ENCODE measurements at regions not wholly inside any gene's neighbourhood (a gene's known extent, or its start where the extent isn't known, plus 50 kb on each side); places are given as distances from the start of the nearest gene placed in this dataset.
"Not testable (repeated sequence)": the region's sequence is repeated elsewhere in the genome, so short reads cannot be mapped to it uniquely, and the experiment has no call there.

- TF ChIP-seq EZH2phosphoT487 (IDR thresholded peaks at IDR 0.05; ENCODE audit: insufficient read depth, low read depth) (no peak), EZH2 (IDR thresholded peaks at IDR 0.05; ENCODE audit: insufficient read depth, poor library complexity, severe bottlenecking) (no peak)
- in situ Hi-C loops (cut with MboI) = no loop called here
- no peak overlapping the region for H3K9ac ChIP-seq
Measured at GRCh38 chr17:20702692-20703091, 123.2 kb downstream of the CDRT15L2 start.

GRCh38 chr17:20703781-20704180, 124.3 kb downstream of the CDRT15L2 start:
- Histone ChIP-seq H3K4me1 (ENCODE audit: insufficient read depth) (no peaks in the 10 kb centered on the region), H3K36me3 (ENCODE audit: low read depth) (no peaks in the 10 kb centered on the region), H3K4me2 (ENCODE audit: unreplicated experiment) (no peak overlapping the region), H3K9me2 (ENCODE audit: insufficient read depth) (no peaks in the 10 kb centered on the region), H3K9ac (no peak overlapping the region), H3K27ac (no peak overlapping the region), H4K20me1 (ENCODE audit: insufficient read depth) (no peaks in the 10 kb centered on the region), H3F3A (ENCODE audit: insufficient read depth) (no peaks in the 10 kb centered on the region), H3K4me3 (no peak overlapping the region), H3K27me3 (replicated peaks; ENCODE audit: insufficient read depth) (no peaks in the 10 kb centered on the region), H3K79me2 (ENCODE audit: insufficient read depth) (no peaks in the 10 kb centered on the region), H2AFZ (no peak overlapping the region), H3K9me3 (ENCODE audit: low read depth) (no peaks in the 10 kb centered on the region)
- DNase-seq = no peak
- in situ Hi-C loops (cut with MboI) = no loop called here
- TF ChIP-seq EZH2 (IDR thresholded peaks at IDR 0.05; ENCODE audit: insufficient read depth, poor library complexity, severe bottlenecking) = no peak
- no peak for TF ChIP-seq EZH2phosphoT487 (IDR thresholded peaks at IDR 0.05; ENCODE audit: insufficient read depth, low read depth)
- WGBS, 2 experiments (ENCODE audit: low coverage in 1 of 2, low lambda C conversion rate in 2 of 2, missing lambda C conversion rate in 2 of 2) = 13 to 18% methylated on average over 1 of the region's 1 CpG

More at GRCh38 chr17:20702692-20703091, 123.2 kb downstream of the CDRT15L2 start:
- no peaks in the 10 kb centered on the region for H3K9me3 ChIP-seq (ENCODE audit: low read depth)
- H3K4me1 ChIP-seq (ENCODE audit: insufficient read depth) = no peaks in the 10 kb centered on the region
- no peaks in the 10 kb centered on the region for H3K9me2 ChIP-seq (ENCODE audit: insufficient read depth)
- H3K79me2 ChIP-seq (ENCODE audit: insufficient read depth) = no peaks in the 10 kb centered on the region
- H3K27ac ChIP-seq = no peak overlapping the region
- no peak overlapping the region for H3K4me3 ChIP-seq
- 44 to 60% methylated on average over 4 of the region's 4 CpGs for WGBS, 2 experiments (ENCODE audit: low coverage in 1 of 2, low lambda C conversion rate in 2 of 2, missing lambda C conversion rate in 2 of 2)
- no peak overlapping the region for H2AFZ ChIP-seq
- H3K4me2 ChIP-seq (ENCODE audit: unreplicated experiment) = no peak overlapping the region
- H3K36me3 ChIP-seq (ENCODE audit: low read depth) = no peaks in the 10 kb centered on the region
- H4K20me1 ChIP-seq (ENCODE audit: insufficient read depth) = no peaks in the 10 kb centered on the region
- H3F3A ChIP-seq (ENCODE audit: insufficient read depth) = no peaks in the 10 kb centered on the region
- H3K27me3 ChIP-seq (replicated peaks; ENCODE audit: insufficient read depth) = no peaks in the 10 kb centered on the region
- no peak for DNase-seq

- not testable (repeated sequence) for DNase-seq; H3K36me3 ChIP-seq (ENCODE audit: low read depth); H3K27me3 ChIP-seq (replicated peaks; ENCODE audit: insufficient read depth)
Measured at GRCh38 chr17:20705186-20705585, 125.7 kb downstream of the CDRT15L2 start.

GRCh38 chr17:20706751-20707373, 127.3 kb downstream of the CDRT15L2 start:
- in situ Hi-C loops (cut with MboI) = no loop called here
- Histone ChIP-seq H3K4me2 (ENCODE audit: unreplicated experiment) (no peak overlapping the region), H3K36me3 (ENCODE audit: low read depth) (no peaks in the 10 kb centered on the region), H4K20me1 (ENCODE audit: insufficient read depth) (no peaks in the 10 kb centered on the region), H3K27me3 (replicated peaks; ENCODE audit: insufficient read depth) (no peaks in the 10 kb centered on the region), H3K79me2 (ENCODE audit: insufficient read depth) (no peaks in the 10 kb centered on the region), H3F3A (ENCODE audit: insufficient read depth) (no peaks in the 10 kb centered on the region), H3K4me1 (ENCODE audit: insufficient read depth) (no peaks in the 10 kb centered on the region), H3K9me2 (ENCODE audit: insufficient read depth) (no peaks in the 10 kb centered on the region), H3K9ac (no peak overlapping the region), H3K9me3 (ENCODE audit: low read depth) (no peaks in the 10 kb centered on the region), H3K4me3 (no peak overlapping the region), H3K27ac (no peak overlapping the region), H2AFZ (no peak overlapping the region)
- no peak for TF ChIP-seq EZH2phosphoT487 (IDR thresholded peaks at IDR 0.05; ENCODE audit: insufficient read depth, low read depth)
- TF ChIP-seq EZH2 (IDR thresholded peaks at IDR 0.05; ENCODE audit: insufficient read depth, poor library complexity, severe bottlenecking) = no peak
- 26 to 29% methylated on average over 16 of the region's 16 CpGs for WGBS, 2 experiments (ENCODE audit: low coverage in 1 of 2, low lambda C conversion rate in 2 of 2, missing lambda C conversion rate in 2 of 2)
- peak; percentile 2 for DNase-seq

More at GRCh38 chr17:20705186-20705585, 125.7 kb downstream of the CDRT15L2 start:
- H3K4me3 ChIP-seq; H3K9me3 ChIP-seq (ENCODE audit: low read depth); H3K4me2 ChIP-seq (ENCODE audit: unreplicated experiment); H3K79me2 ChIP-seq (ENCODE audit: insufficient read depth); H2AFZ ChIP-seq; in situ Hi-C loops (cut with MboI); H3F3A ChIP-seq (ENCODE audit: insufficient read depth); H3K27ac ChIP-seq; H3K9ac ChIP-seq; H4K20me1 ChIP-seq (ENCODE audit: insufficient read depth); H3K9me2 ChIP-seq (ENCODE audit: insufficient read depth); H3K4me1 ChIP-seq (ENCODE audit: insufficient read depth): not testable (repeated sequence)
- 44 to 45% methylated on average over 1 of the region's 1 CpG for WGBS, 2 experiments (ENCODE audit: low coverage in 1 of 2, low lambda C conversion rate in 2 of 2, missing lambda C conversion rate in 2 of 2)

GRCh38 chr17:20708821-20709220, 129.3 kb downstream of the CDRT15L2 start:
- not testable (repeated sequence) for H3K36me3 ChIP-seq (ENCODE audit: low read depth)

GRCh38 chr17:20716481-20716880, 137.0 kb downstream of the CDRT15L2 start:
- H4K20me1 ChIP-seq (ENCODE audit: insufficient read depth); in situ Hi-C loops (cut with MboI); H3K9me3 ChIP-seq (ENCODE audit: low read depth); H3K27me3 ChIP-seq (replicated peaks; ENCODE audit: insufficient read depth); H3K27ac ChIP-seq; H3K4me1 ChIP-seq (ENCODE audit: insufficient read depth); H3K79me2 ChIP-seq (ENCODE audit: insufficient read depth); H3K9ac ChIP-seq; H3K4me3 ChIP-seq; H3K9me2 ChIP-seq (ENCODE audit: insufficient read depth); H3K4me2 ChIP-seq (ENCODE audit: unreplicated experiment); H2AFZ ChIP-seq; H3F3A ChIP-seq (ENCODE audit: insufficient read depth); DNase-seq; H3K36me3 ChIP-seq (ENCODE audit: low read depth): not testable (repeated sequence)
- 46 to 57% methylated on average over 3 of the region's 3 CpGs for WGBS, 2 experiments (ENCODE audit: low coverage in 1 of 2, low lambda C conversion rate in 2 of 2, missing lambda C conversion rate in 2 of 2)

More at GRCh38 chr17:20708821-20709220, 129.3 kb downstream of the CDRT15L2 start:
- H3K4me3 ChIP-seq; DNase-seq; H3K4me1 ChIP-seq (ENCODE audit: insufficient read depth); H3K9ac ChIP-seq; H3K9me2 ChIP-seq (ENCODE audit: insufficient read depth); H3K27me3 ChIP-seq (replicated peaks; ENCODE audit: insufficient read depth); H3K9me3 ChIP-seq (ENCODE audit: low read depth); in situ Hi-C loops (cut with MboI); H3K79me2 ChIP-seq (ENCODE audit: insufficient read depth); H3F3A ChIP-seq (ENCODE audit: insufficient read depth); H3K27ac ChIP-seq; H4K20me1 ChIP-seq (ENCODE audit: insufficient read depth); H3K4me2 ChIP-seq (ENCODE audit: unreplicated experiment); H2AFZ ChIP-seq: not testable (repeated sequence)
- WGBS, 2 experiments (ENCODE audit: low coverage in 1 of 2, low lambda C conversion rate in 2 of 2, missing lambda C conversion rate in 2 of 2) = 72% methylated on average over 9 to 11 of the region's 11 CpGs

Data from GM23248 (cell line).